Activated naive CD4-positive, alpha-beta T cell (primary cell): ENCODE measurements at regions not wholly inside any gene's neighbourhood (a gene's known extent, or its start where the extent isn't known, plus 50 kb on each side); places are given as distances from the start of the nearest gene placed in this dataset.

Experiments
- DNase-seq, 4 experiments: peaks; one replicate each; lab custom pipeline; 2025; lab: John Stamatoyannopoulos, UW

- no peak for DNase-seq
Observed at GRCh38 chr13:105307776-105308175, 1227.7 kb downstream of the EFNB2 start.

- DNase-seq = no peak
Observed at GRCh38 chr13:105297839-105298238, 1237.6 kb downstream of the EFNB2 start.

- DNase-seq = no peak
Observed at GRCh38 chr13:105291987-105292386, 1243.5 kb downstream of the EFNB2 start.

GRCh38 chr13:105290596-105290995 is 1244.9 kb downstream of the EFNB2 start:
- DNase-seq = no peak

- DNase-seq = no peak
Observed at GRCh38 chr13:105285526-105285925, 1249.9 kb downstream of the EFNB2 start.

- DNase-seq = no peak
Observed at GRCh38 chr13:105282406-105283285, 1252.8 kb downstream of the EFNB2 start.

GRCh38 chr13:105278943-105279381 is 1256.5 kb downstream of the EFNB2 start:
- no peak for DNase-seq

GRCh38 chr13:105276571-105276970 is 1258.9 kb downstream of the EFNB2 start:
- DNase-seq = no peak

GRCh38 chr13:105273665-105274222 is 1261.7 kb downstream of the EFNB2 start:
- no peak for DNase-seq

- DNase-seq = no peak
Observed at GRCh38 chr13:105272660-105273631, 1262.5 kb downstream of the EFNB2 start.

- no peak for DNase-seq
Observed at GRCh38 chr13:105266615-105267014, 1268.8 kb downstream of the EFNB2 start.

GRCh38 chr13:105262579-105262978 is 1272.9 kb downstream of the EFNB2 start:
- DNase-seq = no peak

GRCh38 chr13:105259426-105259825 is 1276.0 kb downstream of the EFNB2 start:
- DNase-seq = no peak

GRCh38 chr13:105255472-105255871 is 1280.0 kb downstream of the EFNB2 start:
- no peak for DNase-seq

GRCh38 chr13:105251293-105251692 is 1284.2 kb downstream of the EFNB2 start:
- DNase-seq = no peak

GRCh38 chr13:105247830-105248229 is 1287.6 kb downstream of the EFNB2 start:
- DNase-seq = no peak

- no peak for DNase-seq
Observed at GRCh38 chr13:105240371-105240770, 1295.1 kb downstream of the EFNB2 start.

GRCh38 chr13:105232439-105232838 is 1303.0 kb downstream of the EFNB2 start:
- no peak for DNase-seq

- no peak for DNase-seq
Observed at GRCh38 chr13:105232006-105232405, 1303.5 kb downstream of the EFNB2 start.

GRCh38 chr13:105231579-105231978 is 1303.9 kb downstream of the EFNB2 start:
- DNase-seq = no peak

- DNase-seq = no peak
Observed at GRCh38 chr13:105220881-105221280, 1314.6 kb downstream of the EFNB2 start.

- no peak for DNase-seq
Observed at GRCh38 chr13:105220063-105220462, 1315.4 kb downstream of the EFNB2 start.
